HG03139 (cell line): ENCODE measurements at regions not wholly inside any gene's neighbourhood (a gene's known extent, or its start where the extent isn't known, plus 50 kb on each side); places are given as distances from the start of the nearest gene placed in this dataset.

Source experiments
- ATAC-seq: cut with Tn5 transposase; IDR thresholded peaks from one replicate; pipeline ENCODE4 v1.9.1; 2021; ENCODE audit not compliant: unreplicated experiment

GRCh38 chr13:89751432-89751930, 1596.0 kb upstream of the MIR17HG start:
- ATAC-seq = no peak

- ATAC-seq = no peak
Observed at GRCh38 chr13:89752394-89752793, 1595.1 kb upstream of the MIR17HG start.

DNA sequence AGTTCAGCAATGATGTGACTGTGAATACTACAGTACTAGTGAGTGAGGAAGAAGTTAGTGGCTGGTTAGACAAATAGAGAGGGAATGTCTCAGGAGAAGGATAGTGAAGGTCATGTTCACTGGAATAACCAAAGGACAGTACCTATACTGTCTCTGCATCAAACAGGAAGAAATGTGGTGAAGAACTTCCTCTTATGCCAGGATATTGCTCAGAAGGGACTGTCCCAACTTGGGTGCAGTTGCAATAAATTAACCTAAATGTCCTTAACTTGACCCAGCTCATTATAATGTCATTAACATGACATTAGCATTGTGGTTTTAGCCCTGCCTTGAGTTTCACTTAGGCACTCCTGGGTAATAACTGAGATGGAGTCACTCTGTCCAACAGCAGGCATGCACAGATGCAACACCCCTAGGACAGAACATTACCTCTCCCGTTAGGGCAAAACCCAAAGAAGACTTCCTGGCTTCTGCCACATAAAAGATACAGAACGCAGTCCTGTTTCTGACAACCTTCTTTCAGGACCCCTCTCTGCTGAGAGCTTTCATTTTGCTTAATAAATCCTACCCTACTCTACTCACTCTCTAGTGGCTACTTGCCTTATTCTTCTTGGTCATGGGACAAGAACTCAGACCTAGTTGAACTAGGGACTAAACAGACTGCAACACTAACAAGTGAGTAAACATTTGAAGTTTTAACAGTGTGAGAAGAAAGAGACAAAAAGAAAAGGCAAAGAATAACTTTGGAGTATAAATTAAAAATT, 1591.6 kb upstream of the MIR17HG start:
- ATAC-seq = no peak

DNA sequence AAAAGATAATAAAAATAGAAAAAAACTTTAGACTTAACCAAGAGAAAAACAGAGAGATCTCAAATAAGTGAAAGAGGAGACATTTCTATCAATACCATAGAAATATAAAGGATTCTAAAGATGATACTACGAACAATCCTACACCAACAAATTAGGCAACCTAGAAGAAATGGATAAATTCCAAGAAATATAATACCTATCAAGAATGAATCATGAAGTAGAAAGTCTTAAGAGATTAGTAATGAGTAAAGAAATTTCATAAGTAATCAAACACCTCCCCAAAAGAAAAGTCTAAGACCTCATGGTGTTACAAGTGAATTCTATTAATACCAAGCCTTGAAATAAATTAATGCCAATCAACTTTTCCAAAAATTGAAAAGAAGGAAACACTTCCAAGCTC, 1584.5 kb upstream of the MIR17HG start:
- ATAC-seq = no peak

GRCh38 chr13:89783221-89783755, 1564.2 kb upstream of the MIR17HG start:
- ATAC-seq = no peak

- ATAC-seq = no peak
Observed at GRCh38 chr13:89784161-89784809, 1563.2 kb upstream of the MIR17HG start.

- ATAC-seq = no peak
Observed at GRCh38 chr13:89786531-89786930, 1561.0 kb upstream of the MIR17HG start.

- ATAC-seq = no peak
Observed at GRCh38 chr13:89790696-89791095, 1556.8 kb upstream of the MIR17HG start.

DNA sequence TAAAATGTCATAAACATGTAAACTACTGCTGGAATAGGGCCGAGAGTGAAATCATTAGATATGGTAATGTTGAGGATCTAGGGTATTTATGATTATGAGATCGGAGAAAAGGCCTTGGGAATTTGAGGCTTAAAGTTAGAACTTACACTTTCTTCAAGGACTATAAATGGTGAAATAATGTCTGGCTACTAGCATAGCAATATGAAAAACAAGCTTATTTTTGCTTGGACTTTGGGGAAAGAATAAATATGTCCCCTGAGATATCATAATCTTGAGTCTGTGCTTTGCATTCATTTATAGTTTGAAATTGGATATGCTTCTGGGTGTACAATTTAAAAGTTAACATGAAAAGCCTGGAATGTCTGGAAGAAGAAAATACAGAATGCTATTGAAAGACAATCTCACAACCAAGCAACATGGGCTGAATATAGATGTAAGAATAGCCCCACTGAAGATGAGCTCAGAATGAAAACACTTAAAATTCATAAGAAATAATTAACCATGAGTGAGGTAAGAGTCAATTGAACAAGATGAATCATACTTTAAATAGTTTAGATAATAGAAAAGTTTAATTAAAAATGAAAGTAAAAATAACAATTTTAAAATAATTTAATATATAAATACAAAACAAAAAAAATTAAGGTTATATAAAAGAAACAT, 1555.4 kb upstream of the MIR17HG start:
- no peak for ATAC-seq

- ATAC-seq = no peak
Observed at GRCh38 chr13:89796196-89796595, 1551.3 kb upstream of the MIR17HG start.

DNA sequence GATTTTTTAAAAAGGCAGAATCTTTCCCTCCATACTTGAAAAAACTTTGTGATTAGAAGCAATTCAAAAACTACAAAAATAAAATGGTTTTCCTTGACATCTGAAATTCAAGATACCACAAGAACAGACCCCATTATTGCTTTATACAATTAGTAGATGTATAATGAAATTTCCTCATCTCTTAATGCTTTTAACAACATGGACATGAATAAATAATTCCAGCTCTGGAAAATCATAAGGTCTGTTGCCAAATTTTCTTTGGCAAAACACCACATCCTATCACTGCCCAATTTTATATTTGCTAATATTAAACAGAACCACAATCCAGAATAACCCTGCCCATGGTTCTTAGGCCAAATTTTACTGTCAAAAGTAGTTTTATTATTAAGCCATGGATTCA, 1543.6 kb upstream of the MIR17HG start:
- no peak for ATAC-seq

- ATAC-seq = no peak
Observed at GRCh38 chr13:89806594-89806993, 1540.9 kb upstream of the MIR17HG start.

DNA sequence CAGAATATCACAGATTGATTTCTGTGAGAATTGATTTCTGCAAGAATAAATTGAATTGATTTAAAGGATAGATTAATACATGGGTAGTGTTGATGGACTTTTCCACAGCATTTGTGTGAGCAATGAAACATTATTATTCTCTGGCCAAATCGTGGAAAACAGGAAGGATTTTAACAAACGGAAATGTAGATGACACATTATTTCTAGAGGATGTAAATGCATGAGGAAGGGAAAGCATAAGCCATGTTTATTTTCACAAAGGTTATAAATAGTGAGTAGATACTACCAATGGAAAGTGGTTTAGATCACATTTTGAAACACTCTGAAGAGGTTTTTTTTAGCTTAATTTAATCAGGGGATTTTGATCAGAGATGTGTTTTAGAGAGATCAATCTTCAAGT, 1534.6 kb upstream of the MIR17HG start:
- ATAC-seq = no peak

GRCh38 chr13:89816404-89816803, 1531.1 kb upstream of the MIR17HG start:
- no peak for ATAC-seq

DNA sequence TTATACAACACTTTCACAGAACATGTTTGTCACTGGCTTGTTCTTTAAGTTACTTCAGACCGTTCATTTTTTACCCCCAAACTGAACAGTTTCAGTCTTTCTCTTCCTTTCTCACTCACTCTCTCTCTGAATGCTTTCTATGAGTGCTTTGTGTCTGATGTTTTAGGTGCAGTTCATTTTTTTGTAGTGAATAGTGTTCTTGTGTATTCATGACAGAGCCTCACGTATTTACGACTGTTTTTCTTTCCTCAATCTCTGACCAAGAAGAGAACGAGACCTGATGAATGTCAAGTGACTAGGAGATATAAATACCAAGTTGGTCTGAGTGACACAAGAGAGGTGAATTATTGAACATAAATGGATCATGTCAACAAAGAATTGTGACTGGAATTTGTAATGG, 1525.0 kb upstream of the MIR17HG start:
- no peak for ATAC-seq

GRCh38 chr13:89827552-89827951, 1519.9 kb upstream of the MIR17HG start:
- ATAC-seq = no peak

- no peak for ATAC-seq
Observed at GRCh38 chr13:89828506-89828905, 1519.0 kb upstream of the MIR17HG start.

GRCh38 chr13:89831157-89831556, 1516.3 kb upstream of the MIR17HG start:
- no peak for ATAC-seq

- no peak for ATAC-seq
Observed at GRCh38 chr13:89832827-89833226, 1514.7 kb upstream of the MIR17HG start.

GRCh38 chr13:89843621-89844020, 1503.9 kb upstream of the MIR17HG start:
- no peak for ATAC-seq

DNA sequence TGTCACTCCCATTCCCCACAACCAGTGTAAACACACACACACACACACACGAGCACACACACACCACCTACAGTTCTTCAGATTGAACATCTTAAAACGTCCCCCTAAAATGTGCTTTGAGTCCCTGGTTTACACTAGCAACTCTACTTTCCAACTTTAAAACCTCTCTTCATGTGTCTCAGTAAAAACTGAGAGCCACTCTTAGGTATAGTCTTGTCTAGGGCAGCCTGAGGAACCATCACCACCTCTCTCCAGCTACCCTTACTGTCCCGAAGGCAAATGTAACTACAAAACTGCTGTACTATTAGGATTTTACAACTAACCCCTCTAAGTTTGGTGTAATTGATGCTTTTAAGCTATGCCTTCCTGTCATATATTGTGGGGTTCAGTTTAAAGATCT, 1501.6 kb upstream of the MIR17HG start:
- no peak for ATAC-seq
